Activated CD8-positive, alpha-beta memory T cell treated with anti-CD3 and anti-CD28 coated beads for 1 hour (primary cell): ENCODE measurements at regions not wholly inside any gene's neighbourhood (a gene's known extent, or its start where the extent isn't known, plus 50 kb on each side); places are given as distances from the start of the nearest gene placed in this dataset.
A peak's percentile ranks its signal among the peaks of the same experiment; 100 is the strongest.

Experiments used
- DNase-seq, 2 donors: peaks; one replicate each; pipeline ENCODE4 v3.0.0-alpha.2; 2020; ENCODE audit warnings: low read depth in 1 of 2; ENCODE audit errors: extremely low read depth in 1 of 2

GRCh38 chr15:85847031-85847430 lies 52.3 kb upstream of the KLHL25 start:
- DNase-seq: no peak

GRCh38 chr15:85849946-85850345 lies 55.2 kb upstream of the KLHL25 start:
- DNase-seq: no peak

DNA sequence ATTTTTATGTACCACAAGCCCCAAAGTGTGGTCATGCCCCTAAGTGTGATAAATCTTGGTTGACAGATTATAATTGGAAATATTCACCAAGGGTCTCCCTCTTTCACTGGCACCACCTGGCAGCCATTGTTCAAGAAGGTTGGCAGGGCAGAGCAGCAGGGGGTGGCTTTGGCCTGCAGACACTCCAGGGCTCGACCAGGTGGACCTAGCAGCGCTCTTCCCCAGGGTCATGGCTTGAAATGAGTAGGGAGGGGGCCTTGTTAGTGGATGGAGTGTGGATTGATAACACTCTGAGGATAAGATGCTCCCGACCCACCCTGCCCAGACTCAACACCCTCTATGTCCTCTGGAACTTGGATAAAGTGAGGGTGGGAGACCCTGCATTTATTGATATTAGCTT lies 58.2 kb upstream of the KLHL25 start:
- no peak for DNase-seq

GRCh38 chr15:85854345-85855097 lies 59.8 kb upstream of the KLHL25 start:
- DNase-seq: no peak

GRCh38 chr15:85858586-85859375 lies 64.1 kb upstream of the KLHL25 start:
- DNase-seq: peak; percentile 32 to 62

GRCh38 chr15:85859671-85860070 lies 64.9 kb upstream of the KLHL25 start:
- DNase-seq: no peak

- DNase-seq: no peak
Measured at GRCh38 chr15:85860394-85861161, 65.9 kb upstream of the KLHL25 start.

DNA sequence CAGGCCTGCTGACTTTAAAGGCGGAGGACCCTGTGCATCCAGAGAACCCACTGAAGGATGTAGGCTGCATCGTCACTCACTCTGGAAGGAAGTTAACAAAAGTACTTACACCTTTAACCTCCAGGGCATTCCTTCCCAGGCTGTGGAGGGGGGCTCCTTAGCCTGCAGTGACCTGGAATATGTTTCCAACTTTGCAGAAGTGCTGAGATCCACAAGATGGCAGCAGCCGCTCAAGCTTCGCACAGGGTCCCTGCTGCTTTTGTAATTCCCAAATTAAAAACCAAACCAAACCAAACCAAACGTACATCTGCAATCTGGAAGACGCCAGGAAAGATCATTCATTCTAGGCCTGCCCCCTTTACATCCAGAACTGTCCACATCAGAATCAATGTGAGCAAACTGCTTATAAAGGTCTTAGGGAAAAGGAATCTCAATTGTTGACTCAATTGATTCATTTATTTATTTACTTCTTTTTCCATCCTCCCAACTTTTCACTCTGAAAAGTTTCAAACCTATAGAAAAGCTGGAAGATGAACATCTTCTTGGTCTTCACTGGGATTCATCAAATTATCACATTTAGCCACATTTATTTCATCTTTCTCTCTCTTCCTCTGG lies 70.5 kb upstream of the KLHL25 start:
- no peak for DNase-seq

- no peak for DNase-seq
Measured at GRCh38 chr15:85867250-85867649, 72.5 kb upstream of the KLHL25 start.

GRCh38 chr15:85869124-85869523 lies 74.4 kb upstream of the KLHL25 start:
- no peak for DNase-seq

GRCh38 chr15:85870216-85871014 lies 75.7 kb upstream of the KLHL25 start:
- no peak for DNase-seq

GRCh38 chr15:85871545-85871944 lies 76.8 kb upstream of the KLHL25 start:
- no peak for DNase-seq

- no peak for DNase-seq
Measured at GRCh38 chr15:85872125-85872524, 77.4 kb upstream of the KLHL25 start.

- no peak for DNase-seq
Measured at GRCh38 chr15:85874236-85874635, 79.5 kb upstream of the KLHL25 start.

GRCh38 chr15:85875756-85876155 lies 81.0 kb upstream of the KLHL25 start:
- DNase-seq: no peak

GRCh38 chr15:85878828-85879225 lies 84.1 kb upstream of the KLHL25 start:
- DNase-seq: no peak

GRCh38 chr15:85879334-85880163 lies 84.8 kb upstream of the KLHL25 start:
- DNase-seq: no peak

DNA sequence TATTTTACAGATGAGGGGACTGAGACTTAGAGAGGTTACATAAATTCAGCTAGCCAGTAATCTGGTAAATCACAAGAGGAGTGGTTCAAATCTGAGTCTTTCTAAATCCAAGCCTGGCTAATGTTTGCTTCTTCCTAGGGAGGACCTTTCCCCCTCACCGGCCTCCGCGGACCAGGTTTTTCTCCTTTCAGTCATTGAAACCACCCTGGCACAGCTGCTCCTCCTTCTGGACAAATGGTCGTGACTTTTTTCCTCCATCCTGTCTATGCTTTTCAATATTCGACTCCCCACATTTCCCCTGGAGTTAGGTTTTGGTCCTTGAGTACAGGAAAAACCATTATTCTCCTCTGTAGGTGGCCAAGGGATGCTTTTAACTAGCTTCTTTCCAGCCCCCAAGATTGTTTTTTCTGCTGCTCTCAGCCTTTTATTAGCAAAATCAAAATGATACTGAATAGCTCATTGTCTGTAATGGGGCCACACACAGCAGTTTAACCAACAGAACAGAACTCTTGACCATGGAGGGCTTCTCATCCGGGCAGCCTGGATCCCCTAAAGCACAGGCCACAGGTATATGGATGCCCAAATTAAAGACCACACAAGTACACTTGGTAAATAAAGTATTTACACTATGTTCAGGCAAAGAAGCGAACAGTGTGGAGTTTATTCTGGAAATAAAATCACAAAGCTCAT lies 85.9 kb upstream of the KLHL25 start:
- no peak for DNase-seq

- no peak for DNase-seq
Measured at GRCh38 chr15:85886309-85886811, 91.6 kb upstream of the KLHL25 start.
